BLaER1 (cell line): ENCODE measurements at regions not wholly inside any gene's neighbourhood (a gene's known extent, or its start where the extent isn't known, plus 50 kb on each side); places are given as distances from the start of the nearest gene placed in this dataset.

Experiments
- H3K27ac ChIP-seq: shearing (Covaris generic); formaldehyde crosslinking; 2 replicates; pipeline ENCODE4 v1.8.1; 2022
- H3K27me3 ChIP-seq: shearing (Covaris generic); formaldehyde crosslinking; 2 replicates; pipeline ENCODE4 v1.8.1; 2022
- H3K36me3 ChIP-seq: shearing (Covaris generic); formaldehyde crosslinking; 2 replicates; pipeline ENCODE4 v1.8.1; 2022
- H3K4me1 ChIP-seq: shearing (Covaris generic); formaldehyde crosslinking; 2 replicates; pipeline ENCODE4 v1.8.1; 2022
- H3K4me2 ChIP-seq: shearing (Covaris generic); formaldehyde crosslinking; 2 replicates; pipeline ENCODE4 v1.8.1; 2022
- H3K4me3 ChIP-seq: shearing (Covaris generic); formaldehyde crosslinking; 2 replicates; pipeline ENCODE4 v1.8.1; 2022
- H3K9ac ChIP-seq: shearing (Covaris generic); formaldehyde crosslinking; 2 replicates; pipeline ENCODE4 v1.8.1; 2022
- H3K9me3 ChIP-seq: shearing (Covaris generic); formaldehyde crosslinking; 2 replicates; pipeline ENCODE4 v1.8.1; 2022
- H4K20me1 ChIP-seq: shearing (Covaris generic); formaldehyde crosslinking; 2 replicates; pipeline ENCODE4 v1.8.1; 2022
- Cebpa-rat ChIP-seq: shearing (Covaris generic); IDR thresholded peaks from 2 replicates; pipeline ENCODE4 v1.8.1; 2022

- Histone ChIP-seq H3K4me2 (no peak overlapping the region), H3K9ac (no peak overlapping the region), H3K36me3 (no peaks in the 10 kb centered on the region), H3K27me3 (no peaks in the 10 kb centered on the region), H3K9me3 (no peaks in the 10 kb centered on the region), H3K27ac (no peak overlapping the region), H4K20me1 (peaks cover 4% of the 10 kb centered on the region; the same call in 1 of the 2 replicates), H3K4me3 (no peak overlapping the region), H3K4me1 (no peaks in the 10 kb centered on the region)
- TF ChIP-seq Cebpa-rat = no peak
These were observed 978.3 kb downstream of the BRD1 start for GRCh38 chr22:48849219-48849912.

- peaks cover 7% of the 10 kb centered on the region; the same call in 1 of the 2 replicates for H3K4me1 ChIP-seq
- no peak overlapping the region for H3K4me2 ChIP-seq
- TF ChIP-seq Cebpa-rat = no peak
- no peaks in the 10 kb centered on the region for H3K27me3 ChIP-seq
- H3K27ac ChIP-seq = no peak overlapping the region
- H4K20me1 ChIP-seq = no peaks in the 10 kb centered on the region
- H3K9me3 ChIP-seq = no peaks in the 10 kb centered on the region
- H3K4me3 ChIP-seq = no peak overlapping the region
- no peaks in the 10 kb centered on the region for H3K36me3 ChIP-seq
- no peak overlapping the region for H3K9ac ChIP-seq
These were observed 981.5 kb downstream of the BRD1 start for GRCh38 chr22:48846200-48846599.

- no peaks in the 10 kb centered on the region for H3K9me3 ChIP-seq
- TF ChIP-seq Cebpa-rat = no peak
- H3K36me3 ChIP-seq = no peaks in the 10 kb centered on the region
- H3K4me1 ChIP-seq = peaks cover 7% of the 10 kb centered on the region; the same call in 1 of the 2 replicates
- no peaks in the 10 kb centered on the region for H3K27me3 ChIP-seq
- H4K20me1 ChIP-seq = no peaks in the 10 kb centered on the region
- no peak overlapping the region for H3K4me2 ChIP-seq
- no peak overlapping the region for H3K27ac ChIP-seq
- H3K9ac ChIP-seq = no peak overlapping the region
- H3K4me3 ChIP-seq = no peak overlapping the region
These were observed 982.2 kb downstream of the BRD1 start for GRCh38 chr22:48845356-48845936.

GRCh38 chr22:48844056-48844675, 983.5 kb downstream of the BRD1 start:
- no peak for TF ChIP-seq Cebpa-rat
- Histone ChIP-seq H3K4me2 (no peak overlapping the region), H3K9ac (no peak overlapping the region), H4K20me1 (no peaks in the 10 kb centered on the region), H3K4me1 (peaks cover 7% of the 10 kb centered on the region; the same call in 1 of the 2 replicates), H3K4me3 (no peak overlapping the region), H3K27me3 (no peaks in the 10 kb centered on the region), H3K36me3 (no peaks in the 10 kb centered on the region), H3K9me3 (no peaks in the 10 kb centered on the region), H3K27ac (no peak overlapping the region)

GRCh38 chr22:48843640-48844039, 984.0 kb downstream of the BRD1 start:
- no peaks in the 10 kb centered on the region for H3K27me3 ChIP-seq

GRCh38 chr22:48842976-48843375, 984.7 kb downstream of the BRD1 start:
- H4K20me1 ChIP-seq = no peaks in the 10 kb centered on the region
- H3K27me3 ChIP-seq = no peaks in the 10 kb centered on the region
- H3K9ac ChIP-seq = no peak overlapping the region
- no peak overlapping the region for H3K27ac ChIP-seq
- H3K4me1 ChIP-seq = peaks cover 7% of the 10 kb centered on the region; the same call in 1 of the 2 replicates
- TF ChIP-seq Cebpa-rat = no peak
- H3K9me3 ChIP-seq = no peaks in the 10 kb centered on the region
- no peak overlapping the region for H3K4me2 ChIP-seq
- no peak overlapping the region for H3K4me3 ChIP-seq
- no peaks in the 10 kb centered on the region for H3K36me3 ChIP-seq

More at GRCh38 chr22:48843640-48844039, 984.0 kb downstream of the BRD1 start:
- Histone ChIP-seq H3K9ac (no peak overlapping the region), H3K36me3 (no peaks in the 10 kb centered on the region), H4K20me1 (no peaks in the 10 kb centered on the region), H3K9me3 (no peaks in the 10 kb centered on the region), H3K4me1 (peaks cover 7% of the 10 kb centered on the region; the same call in 1 of the 2 replicates), H3K27ac (no peak overlapping the region), H3K4me2 (no peak overlapping the region), H3K4me3 (no peak overlapping the region)
- TF ChIP-seq Cebpa-rat = no peak

- Histone ChIP-seq H3K4me1 (peaks cover 7% of the 10 kb centered on the region; the same call in 1 of the 2 replicates), H4K20me1 (no peaks in the 10 kb centered on the region), H3K27ac (no peak overlapping the region), H3K27me3 (no peaks in the 10 kb centered on the region), H3K36me3 (no peaks in the 10 kb centered on the region), H3K9ac (no peak overlapping the region), H3K4me3 (no peak overlapping the region), H3K4me2 (no peak overlapping the region), H3K9me3 (no peaks in the 10 kb centered on the region)
- TF ChIP-seq Cebpa-rat = no peak
These were observed 985.1 kb downstream of the BRD1 start for GRCh38 chr22:48842583-48842945.

GRCh38 chr22:48841881-48842582, 985.6 kb downstream of the BRD1 start:
- TF ChIP-seq Cebpa-rat = no peak
- no peak overlapping the region for H3K4me2 ChIP-seq
- no peaks in the 10 kb centered on the region for H3K9me3 ChIP-seq
- H3K4me1 ChIP-seq = peaks cover 7% of the 10 kb centered on the region; the same call in 1 of the 2 replicates
- no peaks in the 10 kb centered on the region for H4K20me1 ChIP-seq
- no peaks in the 10 kb centered on the region for H3K27me3 ChIP-seq
- no peaks in the 10 kb centered on the region for H3K36me3 ChIP-seq
- no peak overlapping the region for H3K27ac ChIP-seq
- H3K4me3 ChIP-seq = no peak overlapping the region
- H3K9ac ChIP-seq = no peak overlapping the region

GRCh38 chr22:48840112-48840949, 987.3 kb downstream of the BRD1 start:
- Histone ChIP-seq H3K4me2 (no peak overlapping the region), H3K27me3 (no peaks in the 10 kb centered on the region), H3K4me3 (no peak overlapping the region), H3K4me1 (peaks cover 11% of the 10 kb centered on the region; the same call in 1 of the 2 replicates), H3K36me3 (no peaks in the 10 kb centered on the region), H3K9ac (no peak overlapping the region), H3K27ac (no peak overlapping the region), H4K20me1 (no peaks in the 10 kb centered on the region), H3K9me3 (no peaks in the 10 kb centered on the region)
- TF ChIP-seq Cebpa-rat = no peak
